ENCODE measurements at regions not wholly inside any gene's neighbourhood (a gene's known extent, or its start where the extent isn't known, plus 50 kb on each side); places are given as distances from the start of the nearest gene placed in this dataset.
"Not testable (repeated sequence)": the region's sequence is repeated elsewhere in the genome, so short reads cannot be mapped to it uniquely, and the experiment has no call there.

DNA sequence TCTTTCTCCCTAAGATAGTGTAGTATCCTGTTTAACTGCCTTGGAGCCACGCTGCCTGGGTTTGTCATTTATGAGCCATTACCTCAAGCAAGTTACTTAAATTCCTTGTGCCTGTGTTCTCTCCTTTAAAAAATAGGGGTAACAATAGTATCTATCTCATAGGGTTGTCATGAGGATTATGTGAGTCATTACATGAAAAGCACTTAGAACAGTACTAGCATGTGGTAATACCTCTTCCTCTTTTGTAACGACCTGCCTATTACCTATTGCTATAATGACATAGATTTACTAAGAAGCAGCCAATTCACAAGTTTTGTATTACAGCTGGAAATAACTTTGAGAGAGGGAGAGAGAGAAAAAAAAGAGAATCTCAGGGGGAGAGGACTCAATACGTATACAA lies 834.7 kb downstream of the RAPGEF2 start:
- H3F3A ChIP-seq (ENCODE audit: insufficient read depth, low read length), result no peaks in the 10 kb centered on the region
- no peak overlapping the region for H2AFZ ChIP-seq (ENCODE audit: low read length)
- H3K9me3 ChIP-seq (replicated peaks; ENCODE audit: insufficient read depth, low read length), result no peaks in the 10 kb centered on the region
- no peaks in the 10 kb centered on the region for H3K79me2 ChIP-seq (ENCODE audit: low read length)
- H3K27me3 ChIP-seq (replicated peaks; ENCODE audit: insufficient read depth, low read length), result no peaks in the 10 kb centered on the region
- H3K4me2 ChIP-seq (ENCODE audit: low read depth, low read length), result no peak overlapping the region
- H3K9me2 ChIP-seq (replicated peaks; ENCODE audit: insufficient read depth, low read length), result no peaks in the 10 kb centered on the region
- no peak overlapping the region for H3K27ac ChIP-seq (ENCODE audit: low read length)
- H3K4me1 ChIP-seq (ENCODE audit: low read length), result no peaks in the 10 kb centered on the region
- H4K20me1 ChIP-seq (ENCODE audit: insufficient read depth, low read length), result no peaks in the 10 kb centered on the region
- TF ChIP-seq EZH2 (optimal IDR thresholded peaks at IDR 0.05; ENCODE audit: low read depth, low read length), result no peak
- TF ChIP-seq EZH2phosphoT487 (IDR thresholded peaks at IDR 0.05; ENCODE audit: low read length), result no peak
- TF ChIP-seq, protein P1, sequence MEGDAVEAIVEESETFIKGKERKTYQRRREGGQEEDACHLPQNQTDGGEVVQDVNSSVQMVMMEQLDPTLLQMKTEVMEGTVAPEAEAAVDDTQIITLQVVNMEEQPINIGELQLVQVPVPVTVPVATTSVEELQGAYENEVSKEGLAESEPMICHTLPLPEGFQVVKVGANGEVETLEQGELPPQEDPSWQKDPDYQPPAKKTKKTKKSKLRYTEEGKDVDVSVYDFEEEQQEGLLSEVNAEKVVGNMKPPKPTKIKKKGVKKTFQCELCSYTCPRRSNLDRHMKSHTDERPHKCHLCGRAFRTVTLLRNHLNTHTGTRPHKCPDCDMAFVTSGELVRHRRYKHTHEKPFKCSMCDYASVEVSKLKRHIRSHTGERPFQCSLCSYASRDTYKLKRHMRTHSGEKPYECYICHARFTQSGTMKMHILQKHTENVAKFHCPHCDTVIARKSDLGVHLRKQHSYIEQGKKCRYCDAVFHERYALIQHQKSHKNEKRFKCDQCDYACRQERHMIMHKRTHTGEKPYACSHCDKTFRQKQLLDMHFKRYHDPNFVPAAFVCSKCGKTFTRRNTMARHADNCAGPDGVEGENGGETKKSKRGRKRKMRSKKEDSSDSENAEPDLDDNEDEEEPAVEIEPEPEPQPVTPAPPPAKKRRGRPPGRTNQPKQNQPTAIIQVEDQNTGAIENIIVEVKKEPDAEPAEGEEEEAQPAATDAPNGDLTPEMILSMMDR (IDR thresholded peaks at IDR 0.05; ENCODE audit: low read length), result no peak
- H3K9ac ChIP-seq (ENCODE audit: low read length), result no peak overlapping the region
- no peak overlapping the region for H3K4me3 ChIP-seq (ENCODE audit: low read length)
- DNase-seq, result no peak
- no peaks in the 10 kb centered on the region for H3K36me3 ChIP-seq (replicated peaks; ENCODE audit: insufficient read depth, low read length)

DNA sequence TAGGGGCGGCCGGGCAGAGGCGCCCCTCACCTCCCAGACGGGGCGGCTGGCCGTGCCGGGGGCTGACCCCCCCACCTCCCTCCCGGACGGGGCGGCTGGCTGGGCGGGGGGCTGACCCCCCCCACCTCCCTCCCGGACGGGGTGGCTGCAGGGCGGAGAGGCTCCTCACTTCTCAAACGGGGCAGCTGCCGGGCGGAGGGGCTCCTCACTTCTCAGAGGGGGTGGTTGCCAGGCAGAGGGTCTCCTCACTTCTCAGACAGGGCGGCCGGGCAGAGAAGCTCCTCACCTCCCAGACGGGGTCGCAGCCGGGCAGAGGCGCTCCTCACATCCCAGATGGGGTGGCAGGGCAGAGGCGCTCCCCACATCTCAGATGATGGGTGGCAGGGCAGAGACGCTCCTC lies 836.8 kb downstream of the RAPGEF2 start:
- H3K36me3 ChIP-seq (replicated peaks; ENCODE audit: insufficient read depth, low read length); H3K27me3 ChIP-seq (replicated peaks; ENCODE audit: insufficient read depth, low read length); H3K4me3 ChIP-seq (ENCODE audit: low read length); H3K79me2 ChIP-seq (ENCODE audit: low read length); H3K9me3 ChIP-seq (replicated peaks; ENCODE audit: insufficient read depth, low read length); DNase-seq; H3K4me1 ChIP-seq (ENCODE audit: low read length); H2AFZ ChIP-seq (ENCODE audit: low read length); H3K9me2 ChIP-seq (replicated peaks; ENCODE audit: insufficient read depth, low read length); H4K20me1 ChIP-seq (ENCODE audit: insufficient read depth, low read length); H3K4me2 ChIP-seq (ENCODE audit: low read depth, low read length); H3K27ac ChIP-seq (ENCODE audit: low read length); H3F3A ChIP-seq (ENCODE audit: insufficient read depth, low read length); H3K9ac ChIP-seq (ENCODE audit: low read length): not testable (repeated sequence)

DNA sequence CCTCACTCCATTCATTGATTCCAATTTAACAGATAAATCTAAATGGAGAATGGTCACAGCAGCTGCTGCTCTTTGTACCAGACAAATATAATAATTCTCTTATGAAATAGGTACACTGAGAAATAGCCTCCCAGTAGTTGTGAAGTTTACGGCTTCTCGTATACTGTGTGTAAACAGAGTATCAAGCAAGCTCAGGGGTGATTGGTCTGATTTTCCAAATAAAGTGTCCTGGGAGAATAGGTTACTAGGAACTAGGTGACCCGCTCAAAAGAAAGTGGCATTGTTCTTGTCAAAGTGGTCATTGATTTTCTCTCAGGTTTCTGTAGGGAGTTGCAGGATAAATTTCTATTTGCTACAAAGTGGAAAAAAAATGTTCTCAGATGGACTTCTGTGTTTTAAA lies 838.2 kb downstream of the RAPGEF2 start:
- no peaks in the 10 kb centered on the region for H3K9me3 ChIP-seq (replicated peaks; ENCODE audit: insufficient read depth, low read length)
- H3K4me3 ChIP-seq (ENCODE audit: low read length), result no peak overlapping the region
- no peak overlapping the region for H3K9ac ChIP-seq (ENCODE audit: low read length)
- H3K79me2 ChIP-seq (ENCODE audit: low read length), result no peaks in the 10 kb centered on the region
- H3K4me2 ChIP-seq (ENCODE audit: low read depth, low read length), result no peak overlapping the region
- H3K27me3 ChIP-seq (replicated peaks; ENCODE audit: insufficient read depth, low read length), result no peaks in the 10 kb centered on the region
- no peak for DNase-seq
- H3K27ac ChIP-seq (ENCODE audit: low read length), result no peak overlapping the region
- H3F3A ChIP-seq (ENCODE audit: insufficient read depth, low read length), result no peaks in the 10 kb centered on the region
- H2AFZ ChIP-seq (ENCODE audit: low read length), result no peak overlapping the region
- H3K9me2 ChIP-seq (replicated peaks; ENCODE audit: insufficient read depth, low read length), result no peaks in the 10 kb centered on the region
- no peaks in the 10 kb centered on the region for H3K4me1 ChIP-seq (ENCODE audit: low read length)
- TF ChIP-seq EZH2phosphoT487 (IDR thresholded peaks at IDR 0.05; ENCODE audit: low read length) (no peak), EZH2 (optimal IDR thresholded peaks at IDR 0.05; ENCODE audit: low read depth, low read length) (no peak)
- TF ChIP-seq, protein P1 (IDR thresholded peaks at IDR 0.05; ENCODE audit: low read length), result no peak
- no peaks in the 10 kb centered on the region for H4K20me1 ChIP-seq (ENCODE audit: insufficient read depth, low read length)
- no peaks in the 10 kb centered on the region for H3K36me3 ChIP-seq (replicated peaks; ENCODE audit: insufficient read depth, low read length)

DNA sequence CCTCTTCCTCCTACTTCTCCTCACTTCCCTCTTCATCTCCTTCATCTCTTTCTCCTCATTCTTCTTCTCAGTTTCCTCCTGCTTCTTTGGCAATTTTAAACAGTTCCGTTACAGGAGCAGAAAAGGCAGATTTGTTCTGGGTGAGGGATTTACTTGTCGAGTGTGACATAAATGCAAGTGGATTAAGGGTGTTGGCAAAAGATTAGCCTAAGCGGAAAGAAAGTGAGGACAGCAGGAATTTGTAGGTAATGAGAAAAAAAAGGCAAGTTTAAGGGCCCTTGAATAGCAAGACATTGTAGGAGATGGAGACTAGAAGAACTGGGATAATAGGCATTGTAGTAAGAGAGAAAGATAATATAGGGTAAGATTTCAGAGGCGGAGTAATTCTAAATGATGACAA lies 841.6 kb downstream of the RAPGEF2 start:
- Histone ChIP-seq H3F3A (ENCODE audit: insufficient read depth, low read length) (no peaks in the 10 kb centered on the region), H4K20me1 (ENCODE audit: insufficient read depth, low read length) (no peaks in the 10 kb centered on the region), H3K79me2 (ENCODE audit: low read length) (no peaks in the 10 kb centered on the region), H3K4me3 (ENCODE audit: low read length) (no peak overlapping the region), H3K27ac (ENCODE audit: low read length) (no peak overlapping the region), H3K9me3 (replicated peaks; ENCODE audit: insufficient read depth, low read length) (no peaks in the 10 kb centered on the region), H3K4me2 (ENCODE audit: low read depth, low read length) (no peak overlapping the region), H3K27me3 (replicated peaks; ENCODE audit: insufficient read depth, low read length) (no peaks in the 10 kb centered on the region), H3K9me2 (replicated peaks; ENCODE audit: insufficient read depth, low read length) (no peaks in the 10 kb centered on the region), H3K4me1 (ENCODE audit: low read length) (no peaks in the 10 kb centered on the region), H3K36me3 (replicated peaks; ENCODE audit: insufficient read depth, low read length) (no peaks in the 10 kb centered on the region), H3K9ac (ENCODE audit: low read length) (no peak overlapping the region), H2AFZ (ENCODE audit: low read length) (no peak overlapping the region)
- TF ChIP-seq, protein P1 (IDR thresholded peaks at IDR 0.05; ENCODE audit: low read length), result no peak
- TF ChIP-seq EZH2phosphoT487 (IDR thresholded peaks at IDR 0.05; ENCODE audit: low read length) (no peak), EZH2 (optimal IDR thresholded peaks at IDR 0.05; ENCODE audit: low read depth, low read length) (no peak)
- DNase-seq, result no peak

All from MM.1S (cell line).